ENCODE measurements at regions not wholly inside any gene's neighbourhood (a gene's known extent, or its start where the extent isn't known, plus 50 kb on each side); places are given as distances from the start of the nearest gene placed in this dataset.

DNA sequence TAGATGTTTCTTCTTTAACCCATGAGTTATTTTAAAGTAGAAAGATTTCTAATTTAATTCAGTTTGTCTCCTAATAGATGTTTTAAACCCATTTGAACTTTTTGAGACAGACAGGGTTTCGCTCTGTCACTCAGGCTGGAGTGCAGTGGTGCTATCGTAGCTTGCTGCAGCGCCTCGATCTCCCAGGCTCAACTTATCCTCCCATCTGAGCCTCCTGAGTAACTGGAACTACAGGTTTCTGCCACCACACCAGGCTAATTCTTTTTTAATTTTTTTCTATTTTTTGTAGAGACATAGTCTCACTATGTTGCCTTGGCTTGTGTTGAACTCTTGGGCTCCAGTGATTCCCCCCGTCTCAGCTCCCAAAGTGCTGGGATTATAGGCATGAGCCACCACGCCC lies 53.0 kb upstream of the RAB18 start:
- no peak for DNase-seq

DNA sequence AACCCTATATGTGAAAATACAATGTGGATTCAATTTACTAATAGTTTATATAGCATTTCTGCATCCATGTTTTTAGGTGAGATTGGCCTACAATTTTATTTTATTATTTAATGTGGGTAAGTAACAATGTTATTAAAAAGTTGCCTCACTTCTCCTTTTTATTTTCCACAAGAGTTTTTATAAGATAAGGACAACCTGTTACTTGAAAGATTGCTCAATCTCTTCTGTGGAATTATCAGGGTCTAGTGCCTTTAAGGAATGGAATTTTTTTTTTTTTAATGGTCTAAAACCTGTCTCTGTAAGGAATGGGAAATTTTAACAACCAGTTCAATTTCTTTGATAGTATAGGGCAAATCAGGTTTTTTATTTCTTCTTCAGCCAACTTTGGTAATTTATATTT lies 53.9 kb upstream of the RAB18 start:
- DNase-seq: no peak

DNA sequence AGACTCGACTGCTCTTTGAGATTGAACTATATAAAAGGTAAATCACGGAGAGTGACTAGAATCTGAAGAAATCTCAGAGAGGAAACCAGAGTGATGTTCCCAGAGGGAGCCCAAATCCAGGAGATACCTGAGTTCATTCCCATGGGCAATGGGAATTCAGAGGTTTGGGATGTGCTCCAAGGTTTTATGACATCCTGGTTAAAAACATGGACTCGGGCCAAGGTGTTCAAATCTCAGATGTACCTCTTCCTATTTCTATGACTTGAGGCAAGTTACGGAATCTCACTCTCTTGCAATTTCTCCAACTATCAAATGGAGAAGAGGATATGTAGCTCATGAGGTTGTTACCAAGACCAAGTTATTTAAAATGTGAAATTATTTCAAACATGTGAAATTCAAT lies 54.5 kb upstream of the RAB18 start:
- no peak for DNase-seq

DNA sequence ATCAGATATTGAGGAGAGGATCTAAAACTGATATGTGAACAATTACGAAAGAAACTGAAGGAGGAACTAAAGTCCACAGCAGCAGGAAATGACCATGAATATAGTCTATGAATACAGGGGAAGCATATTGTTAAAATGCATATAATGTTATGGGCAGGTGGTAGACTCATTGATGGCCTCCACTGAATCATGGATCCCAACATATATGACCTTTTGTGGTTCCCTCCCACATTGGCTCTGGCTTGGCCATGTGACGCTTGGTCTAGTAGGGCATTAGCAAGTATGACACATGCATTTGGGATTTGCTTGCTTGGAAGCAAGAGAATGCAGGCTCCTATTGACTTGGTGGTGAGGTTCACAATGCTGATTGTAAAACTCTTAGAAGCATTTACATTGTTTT lies 55.2 kb upstream of the RAB18 start:
- DNase-seq: no peak

DNA sequence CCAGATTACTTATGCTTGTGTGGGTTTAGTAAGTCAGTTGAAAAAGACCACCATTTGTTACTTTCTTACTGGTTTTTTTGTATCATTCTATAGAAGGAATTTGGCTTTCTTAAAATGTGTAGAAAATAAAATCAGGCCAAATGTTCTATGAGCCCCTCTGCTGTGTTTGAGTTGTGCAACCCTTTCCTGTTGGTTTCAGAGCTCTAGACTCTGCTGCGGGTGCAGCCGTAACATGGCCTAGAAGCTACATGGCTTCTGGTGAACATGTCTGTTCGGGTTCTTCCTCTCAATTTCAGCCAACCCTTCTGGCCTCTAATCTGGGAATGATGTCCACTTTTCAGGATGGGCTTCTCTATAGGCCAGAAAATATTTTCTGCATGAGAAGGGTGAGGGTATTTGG lies 56.6 kb upstream of the RAB18 start:
- no peak for DNase-seq

DNA sequence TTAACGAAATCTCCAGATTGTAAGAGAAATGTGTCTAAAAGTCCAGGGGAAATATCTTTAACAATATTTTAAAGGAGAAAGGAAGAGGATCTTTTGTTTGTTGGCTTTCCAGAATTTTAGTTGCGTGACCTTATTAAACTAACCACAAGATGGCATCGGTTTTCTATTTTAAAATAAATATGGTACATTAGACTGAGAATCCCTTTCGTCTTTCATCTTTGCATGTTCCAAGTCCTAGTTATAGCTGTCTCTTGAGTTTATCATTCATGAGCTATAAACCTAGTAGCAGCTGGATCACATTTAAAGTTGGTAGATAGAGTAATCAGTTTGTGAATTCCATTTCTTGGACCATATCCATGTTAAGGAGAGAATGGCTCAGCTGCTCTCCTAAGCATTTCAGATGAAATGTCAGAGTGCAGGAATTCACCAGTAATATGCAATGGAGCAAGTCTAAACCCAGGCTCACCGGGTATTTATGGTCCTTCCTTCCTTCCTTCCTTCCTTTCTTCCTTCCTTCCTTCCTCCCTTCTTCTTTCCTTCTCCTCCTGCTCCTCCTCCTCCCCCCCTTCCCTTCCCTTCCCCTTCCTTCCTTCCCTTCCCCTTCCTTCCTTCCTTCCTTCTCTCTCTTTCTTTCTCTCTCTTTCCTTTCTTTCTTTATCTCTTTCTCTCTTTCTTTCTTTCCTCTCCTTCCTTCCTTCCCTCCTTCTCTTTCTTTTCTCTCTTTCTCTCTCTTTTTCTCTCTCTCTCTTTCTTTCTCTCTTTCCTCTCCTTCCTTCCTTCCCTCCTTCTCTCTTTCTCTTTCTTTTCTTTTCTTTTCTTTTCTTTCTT lies 57.8 kb upstream of the RAB18 start:
- no peak for DNase-seq

DNA sequence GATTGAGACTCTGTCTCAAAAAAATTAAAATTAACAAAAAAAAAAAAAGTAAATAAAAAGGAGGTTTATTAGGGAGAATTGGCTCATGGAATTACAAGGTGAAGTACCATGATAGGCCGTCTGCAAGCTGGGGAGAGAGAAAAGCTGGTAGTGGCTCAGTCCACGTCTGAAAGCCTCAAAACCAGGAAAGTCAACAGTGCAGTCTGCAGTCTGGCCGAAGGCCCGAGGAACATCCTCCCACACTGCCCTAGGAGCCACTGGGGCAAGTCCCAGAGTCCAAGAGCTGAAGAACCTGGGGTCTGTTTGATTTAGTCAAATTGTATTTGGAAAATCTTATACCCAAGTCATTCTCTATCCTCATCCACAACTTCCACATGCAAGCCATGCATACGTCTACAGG lies 59.0 kb upstream of the RAB18 start:
- DNase-seq: no peak

DNA sequence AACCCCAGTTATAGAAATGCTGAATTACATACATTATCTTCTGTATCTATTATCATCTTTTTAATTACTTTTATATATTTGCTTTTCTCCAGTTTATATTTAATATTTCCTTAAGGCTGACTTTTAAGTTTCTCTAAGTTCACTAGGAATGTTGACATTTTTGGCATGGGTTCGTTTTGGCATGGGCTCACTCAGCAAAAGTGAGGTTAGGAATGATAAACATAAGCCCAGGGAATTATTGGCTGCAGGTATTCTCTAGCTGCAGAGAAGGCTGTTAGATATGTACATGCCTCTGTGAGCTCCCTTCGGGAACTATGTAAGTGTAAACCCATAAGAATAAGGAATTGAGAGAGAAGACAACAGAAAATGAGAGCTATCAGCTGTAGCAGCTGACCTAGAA lies 63.6 kb upstream of the RAB18 start:
- DNase-seq: no peak

DNA sequence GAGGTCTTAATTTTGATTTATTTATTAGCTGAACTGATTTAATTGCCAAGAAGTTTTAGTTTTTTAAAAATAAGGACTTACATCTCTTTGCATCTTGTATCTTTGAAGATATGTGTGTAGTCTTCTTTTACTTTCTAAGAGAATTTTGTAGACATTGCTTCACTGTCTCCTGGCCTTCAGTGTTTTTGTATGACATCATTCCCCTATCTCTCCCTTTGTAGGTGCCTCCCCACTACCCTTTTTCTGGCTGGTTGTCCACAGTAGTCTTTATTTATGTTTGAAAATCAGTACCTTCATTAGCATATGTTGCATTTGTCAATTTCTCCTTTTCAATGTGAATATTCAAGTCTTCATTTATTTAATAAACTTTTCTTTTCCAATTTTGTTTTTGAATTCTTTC lies 64.1 kb upstream of the RAB18 start:
- no peak for DNase-seq

DNA sequence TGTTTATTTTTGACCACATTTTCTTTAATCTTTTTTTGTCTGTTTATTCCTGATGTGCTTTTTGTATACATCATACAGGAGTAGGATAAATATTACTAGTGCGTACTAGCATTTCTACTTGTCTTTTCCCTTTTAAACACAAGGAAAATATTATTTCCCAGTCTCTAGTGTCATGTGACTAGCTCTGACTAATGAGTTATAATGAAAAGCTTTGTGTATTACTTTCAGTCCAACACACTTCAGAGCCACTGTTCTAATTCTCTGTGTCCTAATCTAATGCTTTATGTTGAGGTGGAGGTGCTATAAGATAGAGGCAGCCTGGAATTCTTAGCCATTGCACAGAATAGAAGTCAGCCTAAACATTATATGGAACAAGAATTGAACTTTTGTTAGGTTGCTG lies 65.0 kb upstream of the RAB18 start:
- no peak for DNase-seq

DNA sequence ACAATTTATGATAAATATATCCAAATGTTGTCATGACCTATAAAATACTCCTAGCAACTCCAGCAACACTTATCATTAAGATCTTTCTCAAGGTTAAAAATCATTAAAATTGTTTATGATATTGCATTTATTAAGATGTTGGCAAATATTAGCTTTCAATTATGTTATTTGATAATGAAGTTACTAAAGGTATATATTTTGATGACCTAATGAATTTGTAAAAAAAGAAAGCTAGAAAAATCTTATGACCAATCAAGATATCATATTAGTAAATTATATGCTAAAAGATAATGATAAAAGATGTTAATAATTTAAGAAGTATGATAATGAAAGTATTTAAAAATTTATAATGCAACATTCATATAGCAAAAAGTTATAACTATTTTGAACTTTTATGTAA lies 66.3 kb upstream of the RAB18 start:
- DNase-seq: no peak

DNA sequence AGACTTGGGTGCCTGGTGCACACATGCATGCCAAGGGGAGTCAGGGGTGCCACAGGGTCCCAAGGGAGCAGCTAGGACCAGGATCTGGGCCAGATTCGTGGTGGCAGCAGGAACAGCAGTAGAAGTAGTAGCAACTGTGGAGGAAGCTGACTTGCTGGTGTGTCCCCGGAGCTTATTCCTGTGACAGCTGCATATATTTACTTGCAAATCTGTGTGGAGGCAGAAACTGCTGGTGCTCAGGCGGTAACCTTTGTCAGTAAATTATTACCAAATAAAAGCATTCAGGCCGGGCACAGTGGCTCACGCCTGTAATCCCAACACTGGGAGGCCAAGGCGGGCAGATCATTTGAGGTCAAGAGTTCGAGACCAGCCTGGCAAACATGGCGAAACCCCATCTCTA lies 67.4 kb upstream of the RAB18 start:
- DNase-seq: no peak

DNA sequence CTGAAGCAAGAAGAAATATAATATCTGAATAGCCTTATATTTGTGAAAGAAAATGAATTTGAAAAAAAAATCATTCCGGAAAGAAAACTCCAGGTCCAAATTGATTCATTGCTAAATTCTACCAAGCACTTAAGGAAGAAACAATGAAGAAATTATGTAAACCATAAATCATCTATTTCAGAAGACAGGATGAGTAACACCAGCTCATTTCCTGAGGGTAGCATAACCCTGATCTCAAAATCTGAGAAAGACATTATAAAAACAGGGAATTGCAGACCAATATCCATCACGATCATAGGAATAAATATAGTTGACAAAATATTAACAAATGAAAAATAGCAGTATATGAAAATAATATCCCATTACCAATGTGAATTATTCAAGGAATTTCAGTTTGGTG lies 70.1 kb upstream of the RAB18 start:
- DNase-seq: no peak

DNA sequence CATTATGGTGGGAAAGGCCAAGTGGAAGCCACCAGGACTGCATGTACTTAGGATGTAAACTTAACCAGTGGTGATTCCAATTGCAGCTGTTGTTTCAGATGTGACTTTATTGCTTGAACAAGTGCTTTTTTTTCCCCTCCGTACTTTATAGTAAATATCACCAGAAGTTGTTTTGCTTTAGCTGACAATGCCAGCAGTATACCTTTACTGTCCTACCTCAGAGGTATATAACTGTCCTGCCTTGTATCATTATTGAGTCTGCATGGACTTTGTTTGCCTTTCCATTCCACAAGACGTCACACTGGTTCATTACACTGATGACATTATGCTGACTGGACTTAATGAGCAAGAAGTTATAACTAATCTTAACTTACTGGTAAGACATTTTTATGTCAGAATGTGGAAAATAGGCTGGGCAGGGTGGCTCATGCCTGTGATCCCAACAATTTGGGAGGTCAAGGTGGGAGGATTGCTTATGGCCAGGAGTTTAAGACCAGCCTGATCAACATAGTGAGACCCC lies 77.1 kb upstream of the RAB18 start:
- no peak for DNase-seq

DNA sequence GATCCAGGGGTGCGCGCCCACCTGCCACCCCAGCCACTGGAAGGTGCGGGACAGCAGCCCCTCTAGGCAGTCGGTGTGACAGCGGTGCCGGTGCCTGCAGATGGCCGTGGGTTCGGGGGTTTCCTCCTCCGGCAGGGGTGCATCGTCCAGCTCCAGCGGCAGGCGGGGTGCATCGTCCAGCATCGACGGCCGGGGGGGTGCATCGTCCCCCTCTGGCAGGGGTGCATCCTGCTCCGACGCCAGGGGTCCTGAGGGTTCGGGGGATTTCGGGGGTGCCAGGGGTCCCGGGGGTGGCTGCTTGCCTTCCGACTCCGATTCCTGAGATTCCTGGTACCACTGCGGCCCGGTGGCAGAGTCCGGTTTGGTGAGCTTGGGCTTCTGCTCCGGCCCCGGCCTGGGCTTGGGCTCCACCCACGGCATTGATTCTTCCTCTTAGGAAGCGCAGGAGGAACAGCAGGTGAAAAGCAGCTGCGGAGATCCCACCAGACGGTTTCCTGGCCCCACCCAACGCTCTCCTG lies 90.2 kb upstream of the RAB18 start:
- DNase-seq: no peak

DNA sequence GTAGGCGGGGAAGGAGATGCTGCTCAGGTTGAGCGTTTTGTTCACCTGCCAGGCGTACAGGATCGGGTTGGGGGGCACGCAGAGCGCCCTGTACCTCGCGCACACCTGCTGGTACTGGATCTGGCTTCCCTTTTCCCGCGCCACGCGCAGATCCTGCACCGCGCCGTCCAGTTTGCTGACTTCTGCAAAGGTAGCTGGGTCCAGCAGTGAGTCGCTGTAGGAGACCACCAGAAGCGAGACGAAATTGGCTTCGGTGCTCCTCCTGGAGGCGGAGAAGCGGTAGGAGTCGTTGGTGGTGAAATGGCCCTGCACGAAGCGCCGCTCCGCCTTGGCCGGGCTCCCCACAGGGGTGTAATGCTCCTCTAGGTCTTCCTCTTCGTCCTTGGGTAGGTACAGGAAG lies 90.7 kb upstream of the RAB18 start:
- no peak for DNase-seq

DNA sequence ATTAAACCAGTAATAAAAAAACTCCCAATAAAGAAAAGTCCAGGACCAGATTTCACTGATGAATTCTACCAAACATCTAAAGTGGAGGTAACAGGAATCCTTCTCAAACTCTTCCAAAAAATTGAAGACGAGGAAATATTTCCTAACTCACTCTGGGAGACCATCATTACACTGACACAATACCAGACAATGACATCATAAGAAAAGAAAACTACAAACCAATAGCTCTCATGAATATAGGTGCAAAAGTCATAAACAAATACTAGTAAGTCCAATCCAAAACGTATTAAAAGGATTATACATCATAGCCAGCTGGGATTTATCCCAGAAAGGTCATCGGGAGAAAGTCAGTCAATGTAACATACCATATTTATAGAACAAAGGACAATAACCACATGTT lies 94.0 kb upstream of the RAB18 start:
- no peak for DNase-seq

DNA sequence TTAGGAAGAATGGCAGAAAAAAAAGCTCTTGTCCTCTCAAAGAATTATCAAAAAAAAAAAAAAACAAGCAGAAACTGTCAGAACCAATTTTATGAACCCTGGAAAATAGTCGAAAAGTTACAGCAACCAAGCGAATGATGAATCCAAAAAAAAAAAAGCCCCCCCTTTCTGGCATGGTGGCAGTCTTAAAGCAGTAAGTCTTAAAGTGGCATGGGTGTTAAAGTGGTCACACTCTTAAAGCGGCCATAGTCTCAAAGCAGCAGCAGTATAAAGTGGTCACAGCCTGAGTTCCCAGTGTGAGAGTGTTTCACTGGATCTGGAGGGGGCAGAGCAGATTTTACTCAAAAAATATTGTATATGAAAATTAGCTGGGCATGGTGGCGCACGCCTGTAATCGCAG lies 96.8 kb upstream of the RAB18 start:
- DNase-seq: no peak

DNA sequence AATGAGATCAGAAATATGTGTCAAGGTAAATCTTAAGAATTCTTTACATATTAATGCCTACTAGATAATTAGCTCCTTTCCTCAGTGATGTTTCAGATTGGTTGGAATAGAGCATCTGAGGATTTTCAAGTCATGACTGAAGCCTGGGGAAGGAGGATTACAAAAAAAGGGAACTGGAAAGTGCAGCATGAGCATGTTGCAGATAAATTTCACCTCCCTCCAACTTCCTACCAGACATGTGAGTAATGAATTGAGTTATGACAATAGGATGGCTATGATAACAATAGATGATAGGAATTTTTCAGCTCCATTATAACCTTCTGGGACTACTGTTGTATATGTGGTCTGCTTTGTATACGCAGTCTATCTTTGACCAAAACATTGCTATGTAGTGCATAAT lies 104.2 kb upstream of the RAB18 start:
- DNase-seq: no peak

DNA sequence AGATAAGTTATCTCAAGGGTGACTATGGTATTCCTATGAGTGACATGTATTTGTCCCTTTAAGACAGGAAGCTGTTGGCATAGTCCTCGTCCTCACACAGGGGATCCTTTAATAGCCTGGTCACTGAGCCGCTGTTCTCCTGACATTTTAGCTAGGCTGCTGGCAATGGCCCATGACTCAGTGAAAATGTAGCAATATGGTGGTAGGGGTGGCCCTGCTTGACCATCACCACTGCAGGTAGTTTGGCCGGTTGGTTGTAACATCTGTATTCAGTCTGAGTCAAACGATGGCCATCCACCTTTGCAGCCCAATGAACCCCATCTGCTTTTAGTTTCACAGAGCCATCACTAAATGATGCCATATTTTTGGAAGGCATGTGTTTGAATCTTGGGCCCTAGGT lies 110.1 kb upstream of the RAB18 start:
- no peak for DNase-seq

DNA sequence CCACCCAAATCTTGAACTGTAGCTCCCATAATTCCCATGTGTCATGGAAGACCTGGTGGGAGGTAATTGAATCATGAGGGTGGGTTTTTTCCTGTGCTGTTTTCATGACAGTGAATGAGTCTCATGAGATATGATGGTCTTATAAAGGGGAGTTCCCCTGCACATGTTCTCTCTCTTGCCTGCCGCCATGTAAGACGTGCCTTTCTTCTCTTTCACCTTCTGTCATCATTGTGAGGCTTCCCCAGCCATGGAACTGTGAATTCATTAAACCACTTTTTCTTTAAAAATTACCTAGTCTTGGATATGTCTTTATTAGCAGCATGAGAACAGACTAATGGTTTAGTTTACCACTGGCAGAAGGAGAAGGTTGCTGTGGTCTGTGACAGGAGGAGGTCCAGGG lies 111.5 kb upstream of the RAB18 start:
- no peak for DNase-seq

DNA sequence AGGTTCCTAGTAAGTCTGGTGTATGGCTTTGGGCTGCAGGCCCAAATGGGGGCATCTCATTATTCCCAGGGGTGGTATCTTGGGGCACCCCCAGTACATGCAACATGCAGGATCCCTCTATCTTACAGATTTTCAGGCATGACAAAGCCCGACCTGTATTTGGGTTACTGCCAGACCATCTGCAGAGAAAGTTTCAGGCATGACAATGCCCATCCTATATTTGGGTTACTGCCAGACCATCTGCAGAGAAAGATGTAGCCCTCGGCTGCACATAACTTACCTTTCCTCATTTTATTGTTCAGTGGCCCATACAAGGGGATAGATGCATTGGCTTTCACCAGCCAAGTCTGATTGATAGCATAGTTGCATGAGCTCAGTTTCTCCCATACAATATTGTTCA lies 112.2 kb upstream of the RAB18 start:
- no peak for DNase-seq

DNA sequence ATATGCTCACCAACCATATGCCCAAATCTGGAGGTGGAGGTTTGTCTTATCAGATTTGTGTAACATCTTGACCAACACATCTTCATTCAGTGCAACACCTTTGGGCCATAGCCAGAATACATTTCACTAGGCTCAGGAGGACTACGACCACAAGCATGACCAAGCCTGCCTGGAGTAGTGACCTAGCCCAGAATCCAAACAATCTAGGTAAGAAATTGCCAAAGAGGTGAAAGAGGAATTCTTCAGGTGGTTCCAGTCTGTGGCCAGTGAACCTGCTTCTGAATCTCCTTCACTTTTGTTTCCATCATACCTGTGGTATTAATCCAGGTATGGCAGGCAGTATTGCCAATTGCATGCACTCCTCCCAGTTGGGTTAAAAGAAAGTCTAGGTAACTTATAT lies 112.8 kb upstream of the RAB18 start:
- no peak for DNase-seq

DNA sequence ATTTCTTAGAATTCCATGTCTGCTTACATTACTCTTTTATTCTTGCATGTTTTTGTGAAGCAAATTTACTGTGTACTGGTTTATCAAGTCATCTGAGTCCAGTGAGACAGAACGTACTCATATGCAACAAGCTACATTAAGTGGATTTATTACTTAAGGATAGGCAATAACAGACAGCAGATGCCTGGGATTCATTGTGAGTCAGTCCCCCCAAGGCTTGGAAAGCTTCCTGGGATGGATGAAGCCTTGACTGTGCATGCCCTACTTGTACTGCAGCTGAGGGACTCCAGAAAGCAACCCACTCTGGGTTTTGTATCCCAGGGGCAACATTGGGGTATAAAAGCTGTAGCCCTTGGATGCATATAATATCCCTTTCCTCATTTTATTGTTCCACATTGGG lies 113.4 kb upstream of the RAB18 start:
- no peak for DNase-seq

DNA sequence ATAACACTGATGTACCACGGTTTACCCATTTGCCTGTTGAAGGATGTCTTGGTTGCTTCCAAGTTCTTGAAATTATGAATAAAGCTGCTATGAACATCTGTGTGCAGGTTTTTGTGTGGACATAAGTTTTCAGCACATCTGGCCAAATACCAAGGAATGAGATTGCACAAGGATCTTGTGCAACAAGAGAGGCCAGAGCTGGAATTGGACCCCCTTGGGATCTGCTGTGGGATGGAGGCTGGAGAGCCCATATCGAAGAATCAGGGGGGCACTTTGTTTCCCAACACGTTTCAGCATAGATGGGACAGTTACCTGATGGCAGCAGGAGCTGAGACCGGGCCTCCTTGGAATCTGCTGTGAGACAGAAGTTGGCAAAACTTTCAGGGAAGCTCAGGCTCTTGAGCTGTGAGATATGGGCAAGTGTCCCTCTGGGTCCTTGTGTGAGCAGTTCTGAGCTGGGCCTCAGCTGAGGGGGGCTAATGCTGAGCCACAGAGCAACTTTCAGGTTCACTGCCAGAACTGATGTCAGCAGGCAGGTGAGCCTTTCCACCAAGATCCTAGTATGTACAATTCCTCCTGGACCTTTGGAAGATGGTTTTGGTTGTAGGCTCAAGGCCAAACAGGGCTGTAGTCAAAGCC lies 115.2 kb upstream of the RAB18 start:
- DNase-seq: no peak

All from activated T-cell treated with anti-CD3 and anti-CD28 coated beads for 4 hours (primary cell).